ENCODE measurements at regions not wholly inside any gene's neighbourhood (a gene's known extent, or its start where the extent isn't known, plus 50 kb on each side); places are given as distances from the start of the nearest gene placed in this dataset.

- DNase-seq: no peak
Observed at GRCh38 chr1:88275259-88275862, 408.7 kb upstream of the PKN2 start.

- no peak for DNase-seq
Observed at GRCh38 chr1:88276163-88276562, 407.9 kb upstream of the PKN2 start.

GRCh38 chr1:88284066-88284465 lies 400.0 kb upstream of the PKN2 start:
- DNase-seq: no peak

GRCh38 chr1:88284666-88285366 lies 399.3 kb upstream of the PKN2 start:
- DNase-seq: no peak

GRCh38 chr1:88286716-88287115 lies 397.4 kb upstream of the PKN2 start:
- no peak for DNase-seq

- no peak for DNase-seq
Observed at GRCh38 chr1:88288571-88288970, 395.5 kb upstream of the PKN2 start.

- no peak for DNase-seq
Observed at GRCh38 chr1:88289401-88290102, 394.5 kb upstream of the PKN2 start.

GRCh38 chr1:88291611-88292354 lies 392.3 kb upstream of the PKN2 start:
- no peak for DNase-seq

- no peak for DNase-seq
Observed at GRCh38 chr1:88293691-88294190, 390.3 kb upstream of the PKN2 start.

GRCh38 chr1:88296227-88296626 lies 387.8 kb upstream of the PKN2 start:
- DNase-seq: no peak

- DNase-seq: no peak
Observed at GRCh38 chr1:88296642-88297041, 387.4 kb upstream of the PKN2 start.

GRCh38 chr1:88298506-88298905 lies 385.6 kb upstream of the PKN2 start:
- no peak for DNase-seq

- DNase-seq: no peak
Observed at GRCh38 chr1:88300752-88301263, 383.3 kb upstream of the PKN2 start.

GRCh38 chr1:88302843-88303486 lies 381.1 kb upstream of the PKN2 start:
- peak in 2 of 3 experiments; percentile 5 to 53 for DNase-seq

- no peak for DNase-seq
Observed at GRCh38 chr1:88311265-88311664, 372.8 kb upstream of the PKN2 start.

GRCh38 chr1:88311907-88312306 lies 372.2 kb upstream of the PKN2 start:
- DNase-seq: no peak

- no peak for DNase-seq
Observed at GRCh38 chr1:88317396-88317795, 366.7 kb upstream of the PKN2 start.

GRCh38 chr1:88318740-88319139 lies 365.3 kb upstream of the PKN2 start:
- peak in 1 of 3 experiments; percentile 4 for DNase-seq

- DNase-seq: peak in 1 of 3 experiments; percentile 9
Observed at GRCh38 chr1:88320291-88320690, 363.8 kb upstream of the PKN2 start.

- no peak for DNase-seq
Observed at GRCh38 chr1:88321706-88322105, 362.4 kb upstream of the PKN2 start.

GRCh38 chr1:88324899-88325298 lies 359.2 kb upstream of the PKN2 start:
- no peak for DNase-seq
